ENCODE measurements at regions not wholly inside any gene's neighbourhood (a gene's known extent, or its start where the extent isn't known, plus 50 kb on each side); places are given as distances from the start of the nearest gene placed in this dataset.
A peak's percentile ranks its signal among the peaks of the same experiment; 100 is the strongest.

DNA sequence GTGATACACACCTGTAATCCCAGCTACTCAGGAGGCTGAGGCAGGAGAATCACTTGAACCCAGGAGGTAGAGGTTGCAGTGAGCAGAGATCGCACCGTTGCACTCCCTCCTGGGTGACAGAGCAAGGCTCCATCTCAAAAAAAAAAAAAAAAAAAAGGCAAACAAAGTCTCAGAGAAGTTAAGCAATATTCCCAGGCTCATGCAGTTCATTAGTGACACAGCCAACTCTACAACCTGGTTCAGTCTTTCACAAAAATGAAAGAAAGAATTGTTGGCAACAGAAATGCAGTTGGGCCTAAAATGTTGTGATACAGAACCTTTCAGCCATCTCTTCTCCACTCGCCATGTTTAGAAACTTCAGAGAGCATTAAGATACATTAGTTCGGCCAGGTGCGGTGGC is 242.1 kb downstream of the LTN1 start:
- no peak for DNase-seq

DNA sequence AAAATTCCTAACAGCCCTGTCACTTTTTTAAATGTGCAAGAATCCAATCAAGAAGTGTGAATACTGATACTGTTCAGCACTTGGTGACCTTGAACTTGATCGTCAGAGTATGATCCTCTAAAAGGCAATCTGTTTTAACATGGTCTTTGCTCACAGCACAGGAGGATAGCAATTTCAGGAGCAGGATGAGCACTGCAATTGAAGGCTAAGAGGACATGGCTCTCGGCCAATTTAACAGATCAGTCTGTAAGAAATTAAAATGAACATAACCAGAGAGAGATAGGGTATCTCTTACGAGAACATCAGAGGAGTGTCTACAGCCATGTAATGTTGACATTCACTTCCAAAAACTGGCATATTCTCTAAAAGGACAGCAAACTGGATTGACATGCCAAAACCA is 243.1 kb downstream of the LTN1 start:
- DNase-seq, result no peak

DNA sequence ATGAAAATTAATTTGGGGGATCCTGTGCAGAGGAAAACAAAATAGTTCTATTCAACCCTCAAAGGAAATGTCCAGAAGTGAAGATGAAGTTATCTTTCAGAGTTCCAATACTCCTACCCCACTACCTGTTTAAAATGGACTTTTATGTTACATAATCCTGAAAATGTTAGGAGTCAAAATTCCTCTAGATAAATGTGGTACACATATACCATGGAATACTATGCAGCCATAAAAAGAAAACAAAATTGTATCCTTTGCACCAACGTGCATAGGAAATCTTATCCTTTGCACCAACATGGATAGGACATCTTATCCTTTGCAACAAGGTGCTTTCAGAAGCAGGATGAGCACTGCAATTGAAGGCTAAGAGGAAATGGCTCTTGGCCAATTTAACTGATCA is 245.2 kb downstream of the LTN1 start:
- DNase-seq, result no peak

DNA sequence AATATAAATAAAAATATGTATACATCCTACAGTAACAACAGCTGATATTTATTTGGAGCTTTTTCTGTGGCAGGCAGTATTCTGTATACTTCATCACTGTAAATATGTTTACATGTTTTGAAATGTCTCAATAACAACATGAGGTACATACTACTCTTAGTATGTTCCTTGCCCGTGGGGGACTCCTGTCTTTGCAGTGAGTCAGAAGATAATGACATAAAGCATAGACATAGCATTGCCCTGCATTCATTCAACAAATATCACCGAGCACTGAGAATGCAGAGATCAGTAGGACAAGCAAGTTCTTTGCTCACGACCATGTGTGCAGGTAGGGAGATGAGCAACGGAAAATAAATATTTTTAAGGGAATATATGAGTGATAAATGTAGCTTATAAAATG is 246.5 kb downstream of the LTN1 start:
- no peak for DNase-seq

DNA sequence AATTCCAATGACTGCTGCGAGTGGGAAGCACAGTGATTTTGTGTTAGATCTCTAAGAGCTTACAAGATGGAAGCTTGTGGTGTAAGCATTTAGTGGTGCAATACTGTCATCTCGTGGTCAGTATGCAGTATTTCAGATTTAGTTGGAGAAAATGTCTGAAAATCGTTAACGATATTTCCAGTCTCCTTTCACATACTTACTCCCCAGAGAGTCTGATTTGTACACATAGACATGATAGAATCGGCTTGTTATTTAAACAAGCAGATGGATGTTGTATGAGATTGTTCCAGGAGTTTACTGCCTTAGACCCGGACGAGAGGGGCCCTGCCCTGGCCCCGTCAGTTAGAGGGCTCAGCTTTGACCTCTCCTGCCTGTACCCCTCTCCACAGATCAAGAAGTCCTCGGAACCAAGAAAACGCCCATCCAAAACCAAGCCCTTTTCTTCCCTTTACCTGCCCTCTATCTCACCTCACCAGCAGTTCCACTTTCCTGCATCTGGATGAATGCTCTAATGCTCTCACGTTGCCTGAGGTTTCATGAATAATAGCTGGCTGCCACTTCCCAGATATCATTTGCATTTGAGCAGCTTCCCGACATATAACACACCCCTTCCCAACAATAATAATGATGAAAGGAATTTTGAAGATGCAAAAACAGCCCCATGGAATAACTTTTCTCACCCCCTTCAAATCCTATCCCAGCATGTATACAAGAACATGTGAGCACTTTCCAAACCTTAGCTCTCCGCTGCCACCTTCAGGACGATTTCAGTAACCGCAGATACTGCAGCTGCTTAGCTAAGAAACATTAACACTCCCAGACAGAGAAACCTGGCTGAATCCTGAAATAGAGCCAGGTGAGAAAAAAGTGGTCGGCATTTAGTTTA is 247.3 kb downstream of the LTN1 start:
- DNase-seq, result peak; percentile 95

DNA sequence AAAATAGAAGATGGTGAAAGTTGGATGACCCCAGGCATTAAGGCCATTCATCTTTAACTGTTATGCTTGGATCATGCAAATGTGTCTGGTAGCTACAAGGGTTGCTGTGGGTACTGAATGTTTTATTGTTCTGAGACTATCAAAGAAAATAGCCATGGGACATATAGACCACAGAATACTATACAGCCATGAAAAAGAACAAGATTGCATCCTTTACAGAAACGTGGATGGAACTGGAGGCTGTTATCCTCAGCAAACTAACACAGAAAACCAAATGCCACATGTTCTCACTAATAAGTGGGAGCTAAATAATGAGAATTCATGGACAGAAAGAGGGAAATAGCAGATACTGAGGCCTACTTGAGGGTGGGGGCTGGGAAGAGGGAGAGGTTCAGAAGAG is 249.0 kb downstream of the LTN1 start:
- no peak for DNase-seq

DNA sequence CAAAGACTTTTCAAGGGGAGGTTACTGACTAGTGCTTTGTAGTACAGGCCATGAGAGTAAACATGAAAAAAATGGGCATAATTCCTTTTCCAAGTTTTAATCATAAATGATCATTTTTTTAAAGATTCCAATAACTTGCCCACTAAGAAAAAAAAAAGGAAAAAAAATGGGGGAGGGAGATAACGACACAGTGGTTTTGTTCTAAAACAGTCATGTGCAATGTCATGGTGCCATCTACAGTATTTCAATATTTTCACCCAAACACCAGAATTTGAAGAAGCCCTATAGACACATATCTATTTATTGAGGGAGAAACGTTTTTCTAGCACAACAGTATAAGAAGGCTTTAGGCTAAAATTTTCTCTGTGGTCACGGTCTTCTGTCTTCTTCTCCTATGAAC is 250.2 kb downstream of the LTN1 start:
- DNase-seq, result peak; percentile 75

DNA sequence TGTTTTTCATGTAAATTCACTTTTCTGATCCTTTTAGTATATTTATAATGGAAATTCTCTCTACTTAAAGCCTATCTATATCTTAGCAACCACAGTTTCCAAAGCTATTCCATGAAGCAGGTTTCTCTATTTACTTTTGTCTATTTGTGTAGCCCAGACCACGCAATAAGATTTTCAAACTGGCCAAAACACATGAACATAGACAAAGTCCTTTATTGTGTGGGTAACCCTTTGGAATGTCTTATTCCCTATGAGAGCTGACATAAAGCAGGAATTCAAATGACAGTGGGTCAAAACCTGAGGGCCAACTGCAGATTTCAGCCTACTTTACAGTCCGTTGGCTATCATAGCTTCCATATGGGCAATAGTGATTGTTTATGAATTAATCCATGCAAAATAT is 252.6 kb downstream of the LTN1 start:
- no peak for DNase-seq

DNA sequence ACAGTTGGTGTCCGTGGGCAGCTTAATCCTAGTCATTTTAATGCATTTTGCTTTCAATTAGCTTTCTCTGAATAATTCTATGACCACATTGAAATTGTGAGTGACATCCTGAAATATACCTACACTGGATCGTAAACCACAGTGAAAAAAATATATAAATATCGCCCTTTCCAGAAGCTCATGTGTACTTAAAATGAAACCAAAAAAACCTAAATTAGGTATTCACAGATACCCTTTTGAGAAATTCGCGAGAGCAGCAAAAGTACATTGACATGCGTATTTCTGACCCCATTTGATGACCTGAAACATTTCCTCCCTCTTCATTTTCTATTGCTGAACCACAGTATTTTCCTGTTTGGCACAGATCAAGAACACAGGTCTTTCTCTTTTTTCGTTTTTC is 253.8 kb downstream of the LTN1 start:
- DNase-seq, result no peak

DNA sequence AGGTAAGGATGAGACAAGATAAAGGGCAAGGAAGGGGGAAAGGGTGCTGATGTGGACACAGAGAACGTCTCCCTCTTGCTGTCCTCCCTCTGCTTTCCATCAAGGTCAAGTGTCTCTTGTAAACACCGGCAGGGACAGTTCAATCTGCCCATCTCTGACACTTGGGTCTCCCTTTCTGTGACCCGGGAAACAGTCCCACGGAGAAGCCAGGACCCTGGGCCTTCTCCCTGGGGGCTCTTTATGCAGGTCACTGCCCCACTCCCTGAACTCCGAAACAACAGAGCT is 254.3 kb downstream of the LTN1 start:
- no peak for DNase-seq

DNA sequence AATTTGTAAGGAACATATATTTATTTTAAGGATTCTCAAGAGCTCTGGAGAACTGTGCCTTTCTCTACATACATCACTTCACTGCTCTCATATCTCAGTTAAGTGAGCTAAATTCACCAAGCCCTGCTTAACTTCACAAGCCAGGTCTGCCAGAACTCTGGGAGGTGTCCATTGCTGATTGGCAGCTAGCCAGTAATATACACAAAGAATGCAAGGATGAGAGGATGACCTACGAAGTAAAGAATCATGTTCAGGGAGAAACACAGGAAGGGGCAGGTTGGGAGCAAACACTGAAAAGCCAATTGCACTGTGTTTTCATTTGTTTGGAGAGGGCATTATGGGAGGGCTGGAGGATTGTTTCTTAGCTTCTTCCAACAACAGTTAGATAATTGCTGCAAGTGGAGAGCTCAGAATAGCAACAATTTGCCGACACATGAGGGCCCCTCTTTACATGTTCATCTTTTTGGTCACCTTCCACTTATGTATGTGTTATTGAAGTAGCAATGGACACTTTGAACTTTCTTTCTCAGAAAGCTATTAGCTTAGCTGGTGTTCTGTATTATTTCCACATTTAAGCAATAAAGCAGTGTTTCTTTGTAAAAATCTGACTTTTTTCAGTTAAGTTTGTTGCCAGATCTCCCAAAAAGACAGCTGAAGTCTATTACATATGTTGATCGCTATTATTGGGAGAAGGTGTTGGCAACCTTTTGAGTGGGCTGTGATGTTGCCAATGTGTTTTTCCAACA is 254.8 kb downstream of the LTN1 start:
- DNase-seq, result peak; percentile 76

DNA sequence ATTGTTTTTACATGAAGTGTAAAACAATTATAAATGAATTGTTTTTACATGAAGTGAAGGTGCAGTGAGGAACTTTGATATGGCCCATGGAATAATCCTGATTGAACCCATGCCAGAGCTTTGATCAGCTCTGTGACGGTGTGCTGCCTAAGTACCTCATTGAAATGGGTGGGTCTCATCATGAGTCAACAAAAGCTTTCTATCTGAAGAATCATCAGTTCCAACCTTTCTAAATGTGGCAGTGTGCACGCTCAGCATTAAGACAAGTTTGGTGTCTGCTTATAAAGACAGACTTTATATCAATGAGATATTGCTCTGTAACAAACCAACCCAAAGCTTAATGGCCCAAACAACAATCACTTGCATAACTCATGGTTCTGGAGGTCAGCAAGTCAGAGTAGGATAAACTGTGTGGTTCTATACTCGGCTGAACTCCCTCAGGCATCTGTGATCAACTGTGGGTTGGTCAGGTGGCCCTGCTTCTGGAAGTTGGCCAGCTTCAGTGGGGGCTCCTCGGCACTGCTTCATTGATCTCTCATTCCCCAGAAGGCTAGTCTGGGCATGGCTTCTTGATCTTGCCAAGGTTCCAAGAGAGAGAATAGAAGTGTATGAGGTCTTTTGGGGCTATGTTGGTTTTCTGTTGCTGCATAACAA is 258.0 kb downstream of the LTN1 start:
- DNase-seq, result peak; percentile 30

DNA sequence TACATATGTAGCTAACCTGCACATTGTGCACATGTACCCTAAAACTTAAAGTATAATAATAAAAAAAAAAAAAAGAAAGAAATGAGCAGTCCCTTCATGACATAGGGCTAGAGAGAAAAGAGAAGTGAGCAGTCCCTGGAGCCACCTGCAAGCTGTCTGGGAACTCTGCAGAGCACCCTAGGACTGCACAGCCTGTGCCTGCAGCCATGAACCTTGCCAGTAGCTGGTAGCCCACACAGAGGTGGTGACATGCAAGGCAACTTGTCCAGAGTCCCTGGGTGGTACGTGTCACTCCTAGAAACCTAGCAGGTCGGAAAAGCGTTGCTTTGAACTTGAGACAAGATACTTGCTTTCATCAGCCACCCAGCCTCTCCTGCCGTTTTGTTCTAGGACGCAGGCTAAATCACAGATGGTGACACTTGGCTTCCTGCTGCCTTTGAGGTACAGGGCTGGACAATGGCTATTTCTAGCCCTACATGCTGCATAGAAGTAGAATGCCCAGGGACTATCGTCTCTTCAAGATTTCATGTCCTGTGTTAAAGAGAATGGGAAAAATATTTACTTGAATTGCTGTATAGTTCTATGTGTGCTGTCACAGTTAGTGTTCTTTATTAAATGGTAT is 260.9 kb downstream of the LTN1 start:
- DNase-seq, result no peak

DNA sequence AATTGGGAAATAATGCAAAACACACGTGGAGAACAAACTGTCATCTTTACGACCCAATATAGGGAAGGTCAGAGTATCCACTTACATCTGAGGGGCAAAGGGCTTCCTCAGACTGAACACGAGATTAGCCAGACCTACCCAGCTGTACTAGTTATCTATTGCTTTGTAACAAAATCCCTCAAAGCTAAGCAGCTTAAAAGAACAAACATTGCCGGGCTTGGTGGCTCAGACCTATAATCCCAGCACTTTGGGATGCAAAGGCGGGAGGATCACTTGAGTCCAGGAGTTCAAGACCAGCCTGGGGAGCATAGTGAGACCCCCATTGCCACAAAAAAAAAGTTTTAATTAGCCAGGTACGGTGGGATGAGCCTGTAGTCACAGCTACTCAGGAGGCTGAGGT is 262.8 kb downstream of the LTN1 start:
- DNase-seq, result no peak

DNA sequence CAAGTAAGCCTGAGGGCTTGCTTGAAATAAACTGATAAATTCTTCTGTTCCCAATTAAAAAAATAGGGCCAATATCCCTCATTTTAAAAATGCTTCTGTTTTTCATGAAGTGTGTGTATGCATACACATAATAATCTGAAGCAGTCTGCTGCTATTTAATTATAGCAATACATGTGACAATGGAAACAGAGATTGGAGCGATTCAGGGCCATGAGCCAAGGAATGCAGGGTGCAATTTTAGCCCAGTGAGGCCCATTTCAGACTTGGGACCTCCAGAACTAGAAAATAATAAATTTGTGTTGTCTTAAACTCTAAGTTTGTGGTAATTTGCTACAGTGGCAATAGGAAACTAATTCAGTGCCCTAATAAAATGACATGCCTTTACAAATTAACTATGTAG is 264.9 kb downstream of the LTN1 start:
- no peak for DNase-seq

DNA sequence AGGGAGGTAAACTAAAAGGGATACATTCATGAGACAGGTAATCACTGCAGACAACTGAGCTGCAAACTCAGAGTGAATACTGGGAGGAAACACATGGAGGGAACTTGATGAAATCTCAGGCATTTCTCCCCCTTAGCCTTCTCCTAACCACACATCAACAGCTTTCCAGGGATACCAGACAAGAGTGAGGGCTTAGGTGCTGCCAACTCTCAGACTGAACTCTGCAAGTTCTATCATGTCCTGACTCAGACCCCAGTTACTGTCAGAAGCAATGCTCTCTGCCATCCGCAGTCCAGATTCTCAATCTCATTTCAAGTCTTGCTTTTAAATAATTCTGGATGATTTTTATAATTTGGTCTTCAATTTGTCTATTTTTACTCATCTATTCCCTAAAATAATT is 267.3 kb downstream of the LTN1 start:
- no peak for DNase-seq

DNA sequence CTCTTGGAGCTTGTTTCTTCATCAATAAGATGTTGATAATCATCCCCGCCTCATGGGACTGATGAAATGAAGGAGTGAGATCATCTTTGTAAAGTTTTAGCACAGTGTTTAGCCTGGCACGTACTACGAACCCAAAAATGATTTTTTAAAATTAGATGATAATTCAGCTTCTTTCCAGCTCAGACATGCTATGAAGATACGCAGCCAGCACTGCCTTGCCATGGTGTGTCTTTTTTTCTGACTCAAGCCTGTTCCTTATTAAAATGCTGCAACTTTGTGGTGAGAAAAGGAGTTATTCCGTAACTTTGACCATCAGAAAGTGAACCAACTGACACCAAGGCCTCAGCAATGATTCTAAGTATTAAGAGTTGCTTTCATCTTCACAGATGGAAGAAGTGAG is 269.0 kb downstream of the LTN1 start:
- peak; percentile 44 for DNase-seq

DNA sequence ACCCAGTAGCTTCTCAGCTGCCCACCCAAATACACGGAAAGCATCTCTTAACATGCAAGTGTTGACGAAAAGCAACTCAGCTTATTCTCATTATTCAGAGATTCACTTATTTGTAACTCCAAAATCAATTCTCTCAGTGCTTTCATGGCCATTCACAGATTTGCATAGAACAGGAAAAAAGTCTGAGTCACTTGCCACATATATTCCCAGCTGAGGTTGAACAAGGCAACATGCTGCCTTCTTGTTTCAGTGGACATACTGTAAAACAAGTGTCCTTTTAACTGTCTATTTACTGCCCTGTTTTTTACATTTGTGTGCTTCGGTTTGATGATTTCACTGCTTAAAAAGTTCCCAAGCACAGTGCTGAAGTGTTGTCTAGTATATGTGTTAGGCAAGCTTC is 273.0 kb downstream of the LTN1 start:
- DNase-seq, result no peak

DNA sequence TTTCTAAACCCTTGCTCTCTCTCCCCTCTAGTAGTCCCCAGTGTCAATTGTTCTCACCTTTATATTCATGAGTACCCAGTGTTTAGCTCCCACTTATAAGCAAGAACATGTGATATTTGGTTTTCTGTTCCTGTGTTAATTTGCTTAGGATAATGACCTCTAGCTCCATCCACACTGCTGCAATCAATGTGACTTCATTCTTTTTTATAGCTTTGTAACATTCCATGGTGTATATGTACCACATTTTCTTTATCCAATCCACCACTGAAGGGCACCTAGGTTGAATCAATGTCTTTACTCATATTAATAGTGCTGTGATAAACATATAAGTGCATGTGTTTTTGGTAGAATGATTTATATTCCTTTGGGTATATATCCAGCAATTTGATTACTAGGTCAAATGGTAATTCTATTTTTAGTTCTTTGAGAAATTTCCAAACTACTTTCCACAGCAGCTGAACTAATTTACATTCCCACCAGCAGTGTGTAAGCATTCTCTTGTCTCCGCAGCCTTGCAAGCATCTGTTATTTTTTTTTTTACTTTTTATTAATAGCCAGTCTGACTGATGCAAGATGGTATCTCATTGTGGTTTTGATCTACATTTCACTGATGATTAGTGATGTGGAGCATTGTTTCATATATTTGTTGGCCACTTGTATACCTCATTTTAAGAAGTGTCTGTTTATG is 277.8 kb downstream of the LTN1 start:
- peak; percentile 70 for DNase-seq

DNA sequence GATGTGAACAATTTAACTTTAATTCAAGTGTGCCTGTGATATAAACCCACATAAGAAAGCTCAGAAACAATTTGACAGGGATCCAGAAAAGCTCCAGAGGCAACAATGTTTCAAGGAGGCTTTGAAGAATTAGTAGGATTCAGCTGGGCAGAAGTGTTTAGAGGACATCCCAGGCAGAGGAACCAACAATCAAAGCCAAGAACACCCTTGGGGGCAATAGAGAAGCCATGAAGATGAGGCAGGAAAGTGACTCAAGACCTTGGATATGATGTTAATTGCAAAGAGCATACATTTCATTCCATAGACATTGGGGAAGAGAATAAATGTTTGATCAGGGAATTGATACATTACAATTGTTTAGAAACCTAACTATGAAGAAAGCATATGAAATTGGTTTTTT is 280.3 kb downstream of the LTN1 start:
- peak; percentile 40 for DNase-seq

DNA sequence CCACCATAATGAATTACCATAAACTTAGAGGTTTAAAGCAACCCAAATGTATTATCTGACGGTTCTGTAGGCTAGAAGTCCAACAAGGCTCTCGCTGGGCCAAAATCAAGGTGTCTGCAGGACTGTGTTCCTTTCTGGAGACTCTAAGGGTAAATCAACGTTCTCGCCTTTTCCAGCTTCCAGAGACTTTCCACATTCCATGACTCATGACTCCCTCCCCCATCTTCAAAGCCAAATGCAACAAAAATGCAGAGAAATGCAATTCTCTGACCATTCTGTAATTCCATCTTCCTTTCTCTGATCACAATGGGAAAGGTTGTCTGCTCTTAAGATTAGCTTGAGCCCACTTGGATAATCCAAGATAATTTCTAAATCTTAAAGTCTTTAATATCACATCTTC is 287.1 kb downstream of the LTN1 start:
- no peak for DNase-seq

DNA sequence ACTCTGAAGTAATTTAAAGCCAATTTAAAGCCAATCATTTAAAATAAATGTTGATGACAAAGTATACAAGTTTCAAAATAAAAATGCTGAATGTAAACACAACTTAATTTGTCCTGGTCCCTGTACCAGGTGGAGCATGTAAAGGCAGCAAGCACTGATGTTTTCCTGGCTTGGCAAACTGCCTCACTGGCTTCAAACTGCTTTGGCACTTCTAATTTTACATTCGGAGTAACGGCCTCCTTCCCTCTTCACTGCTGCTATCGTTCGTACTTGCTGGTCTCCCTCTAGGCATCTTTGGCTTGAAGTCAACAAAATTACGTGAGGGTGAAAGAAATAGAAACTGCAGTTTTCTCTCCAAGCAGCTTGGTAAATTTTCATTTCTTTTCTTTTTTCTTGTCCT is 287.9 kb downstream of the LTN1 start:
- DNase-seq, result no peak

DNA sequence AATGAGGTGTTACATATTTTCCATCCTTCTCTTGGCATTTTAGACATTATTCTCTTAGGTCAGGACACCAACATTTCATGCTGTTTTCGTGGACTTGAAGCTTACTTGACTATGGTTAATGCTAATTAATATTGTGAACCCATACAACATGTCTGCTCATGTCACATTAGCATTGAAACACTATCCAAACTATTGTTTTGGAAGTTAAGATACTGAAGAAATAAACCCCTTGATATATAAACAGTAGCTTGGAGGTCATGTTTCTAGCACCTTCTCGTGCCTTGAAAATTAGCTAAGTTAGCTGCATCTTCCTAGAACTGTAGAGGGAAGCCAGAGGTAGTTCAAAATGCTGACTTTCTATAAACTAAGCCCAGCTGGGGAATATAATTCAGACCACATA is 288.8 kb downstream of the LTN1 start:
- DNase-seq, result no peak
